CD14-positive monocyte (primary cell): ENCODE measurements at regions not wholly inside any gene's neighbourhood (a gene's known extent, or its start where the extent isn't known, plus 50 kb on each side); places are given as distances from the start of the nearest gene placed in this dataset. TPM values are rescaled to one million over a fixed set of nuclear protein-coding genes. Genes with fewer than 3 reads are reported as not detected.

ENCODE experiments used
- DNase-seq, 3 donors: peaks; one replicate each; pipeline ENCODE4 v3.0.0-alpha.2; 2011 to 2022
- H2AFZ ChIP-seq: 2 replicates; pipeline ENCODE4 v1.6.0; 2012; ENCODE audit warnings: mild to moderate bottlenecking, low read depth, low read length, inconsistent platforms; ENCODE audit not compliant: insufficient read depth, poor library complexity, severe bottlenecking
- H3K27ac ChIP-seq, 2 donors: 1 replicate in 1 of 2; 2 replicates in 1 of 2; pipeline ENCODE4 v1.5.1; 2012 to 2013; ENCODE audit warnings: low read length in 2 of 2, control low read depth in 1 of 2, inconsistent platforms in 1 of 2, low read depth in 1 of 2, mild to moderate bottlenecking in 1 of 2
- H3K27me3 ChIP-seq, 2 donors: one replicate each; pipeline versions ENCODE4 v1.6.0 to v1.6.1; 2011 to 2013; ENCODE audit warnings: low read length in 2 of 2; ENCODE audit not compliant: control insufficient read depth in 2 of 2, insufficient read depth in 2 of 2
- H3K36me3 ChIP-seq, 2 donors: replicated peaks in 1 of 2; 1 replicate in 1 of 2; 2 replicates in 1 of 2; pipeline versions ENCODE4 v1.5.1 to v1.6.1; 2012 to 2013; ENCODE audit warnings: low read length in 2 of 2, control low read depth in 1 of 2, inconsistent platforms in 1 of 2, mild to moderate bottlenecking in 1 of 2; ENCODE audit not compliant: insufficient read depth in 2 of 2, control insufficient read depth in 1 of 2
- H3K4me1 ChIP-seq, 2 donors: 1 replicate in 1 of 2; 2 replicates in 1 of 2; pipeline versions ENCODE4 v1.5.1 to v1.6.1; 2012 to 2013; ENCODE audit warnings: low read length in 2 of 2, control low read depth in 1 of 2, inconsistent platforms in 1 of 2, mild to moderate bottlenecking in 1 of 2, moderate library complexity in 1 of 2; ENCODE audit not compliant: insufficient read depth in 2 of 2, control insufficient read depth in 1 of 2
- H3K4me2 ChIP-seq: replicated peaks from 2 replicates; pipeline ENCODE3; 2012; ENCODE audit warnings: low read length, moderate library complexity, mild to moderate bottlenecking; ENCODE audit not compliant: poor library complexity, severe bottlenecking; ENCODE audit errors: extremely low read depth
- H3K4me3 ChIP-seq, 3 experiments: fragments of 200-600 bp in 1 of 3; sonication (generic) in 1 of 3; replicated peaks in 1 of 3; 1 replicate in 2 of 3; 2 replicates in 1 of 3; pipeline ENCODE4 v1.5.1; 2011 to 2013; ENCODE audit warnings: low read length in 3 of 3, mild to moderate bottlenecking in 3 of 3, control low read depth in 2 of 3, low read depth in 2 of 3, inconsistent platforms in 1 of 3, moderate library complexity in 1 of 3
- H3K79me2 ChIP-seq: 2 replicates; pipeline ENCODE4 v1.6.0; 2012; ENCODE audit warnings: mild to moderate bottlenecking, control low read depth, inconsistent platforms, low read length, moderate library complexity; ENCODE audit not compliant: insufficient read depth
- H3K9ac ChIP-seq: 2 replicates; pipeline ENCODE4 v1.6.0; 2017; ENCODE audit warnings: low read length, mild to moderate bottlenecking; ENCODE audit not compliant: insufficient read depth, poor library complexity, severe bottlenecking
- H3K9me3 ChIP-seq, 2 donors: replicated peaks in 1 of 2; 1 replicate in 1 of 2; 2 replicates in 1 of 2; pipeline versions ENCODE4 v1.5.1 to v1.6.1; 2012 to 2013; ENCODE audit warnings: low read length in 2 of 2, control low read depth in 1 of 2; ENCODE audit not compliant: control insufficient read depth in 1 of 2, insufficient read depth in 1 of 2
- H4K20me1 ChIP-seq: 2 replicates; pipeline ENCODE4 v1.6.0; 2012; ENCODE audit warnings: mild to moderate bottlenecking, low read length, control low read depth, moderate library complexity; ENCODE audit not compliant: insufficient read depth
- H3K27ac Mint-ChIP-seq, 7 donors: one replicate each; pipeline ENCODE4 v1.8.0; 2020; ENCODE audit warnings: mild to moderate bottlenecking in 7 of 7, mixed read lengths in 7 of 7, moderate library complexity in 6 of 7, inconsistent platforms in 2 of 7
- H3K27me3 Mint-ChIP-seq, 3 donors: one replicate each; pipeline ENCODE4 v1.8.0; 2021 to 2022; ENCODE audit warnings: low read depth in 3 of 3, mild to moderate bottlenecking in 3 of 3, mixed read lengths in 3 of 3, moderate library complexity in 3 of 3, inconsistent platforms in 1 of 3
- H3K36me3 Mint-ChIP-seq, 2 donors: one replicate each; pipeline ENCODE4 v1.8.0; 2020; ENCODE audit warnings: mixed read lengths in 2 of 2, inconsistent platforms in 1 of 2, mild to moderate bottlenecking in 1 of 2
- H3K4me1 Mint-ChIP-seq: one replicate; pipeline ENCODE4 v1.8.0; 2020; ENCODE audit warnings: mild to moderate bottlenecking, mixed read lengths
- H3K4me3 Mint-ChIP-seq, 2 donors: one replicate each; pipeline ENCODE4 v1.8.0; 2020; ENCODE audit warnings: mild to moderate bottlenecking in 2 of 2, mixed read lengths in 2 of 2, moderate library complexity in 1 of 2
- H3K9me3 Mint-ChIP-seq, 7 donors: one replicate each; pipeline ENCODE4 v1.8.0; 2020 to 2022; ENCODE audit warnings: mixed read lengths in 7 of 7, mild to moderate bottlenecking in 6 of 7, moderate library complexity in 6 of 7, inconsistent platforms in 2 of 7
- CTCF ChIP-seq: fragments of 200-600 bp; IDR thresholded peaks from one replicate; pipeline ENCODE4 v1.8.0; 2022; ENCODE audit warnings: antibody characterized with exemption, mild to moderate bottlenecking
- WGBS: methylation state at CpG from one replicate; pipeline ENCODE4 v1.1.5; 2013; ENCODE audit warnings: missing lambda C conversion rate; ENCODE audit not compliant: insufficient coverage; 5-methylcytosine and 5-hydroxymethylcytosine counted together
- intact Hi-C, 2 donors: fragments of 100-400 bp; cut with micrococcal nuclease; formaldehyde crosslinking; loops; one replicate each; pipeline versions ENCODE4 v1.15.0 to v1.15.1; 2023
- small RNA-seq: library from RNA; depleted of rRNA; stranded (forward); fragments of <200 nt; gene quantifications from one replicate; pipeline ENCODE3, GENCODE V24; 2012; ENCODE audit warnings: low read depth; ENCODE audit not compliant: insufficient read length

DNA sequence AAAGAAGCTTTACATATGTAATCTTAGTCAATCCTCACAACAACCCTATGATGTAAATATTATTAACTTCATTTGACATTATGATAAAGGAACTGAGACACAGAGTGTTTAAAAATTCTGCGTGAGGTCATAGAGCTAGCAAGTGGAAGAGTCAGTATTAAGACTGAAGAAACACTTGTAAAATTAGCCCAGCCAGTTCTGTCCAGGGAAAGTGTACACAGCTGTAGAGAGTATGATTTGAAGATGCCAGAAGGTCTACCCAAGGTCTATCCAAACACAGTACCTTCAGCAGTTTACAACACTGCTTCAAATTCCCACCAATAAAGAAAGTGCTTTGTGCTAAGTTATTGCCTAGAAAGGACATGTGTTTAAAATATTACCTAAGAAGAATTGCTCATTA, 51.7 kb upstream of the ITPRID2 start:
- Histone ChIP-seq H3K4me1 (no peaks in the 10 kb centered on the region), H3K4me3 (no peak overlapping the region), H3K27me3 (no peaks in the 10 kb centered on the region), H3K36me3 (no peaks in the 10 kb centered on the region), H3K79me2 (no peaks in the 10 kb centered on the region), H2AFZ (no peak overlapping the region), H3K27ac (no peak overlapping the region), H3K4me2 (no peak overlapping the region), H4K20me1 (no peaks in the 10 kb centered on the region), H3K9me3 (no peaks in the 10 kb centered on the region), H3K9ac (no peak overlapping the region)
- Mint-ChIP-seq H3K9me3 (no peaks in the 10 kb centered on the region), H3K4me3 (no peak overlapping the region), H3K4me1 (no peaks in the 10 kb centered on the region), H3K27ac (no peak overlapping the region), H3K36me3 (no peaks in the 10 kb centered on the region), H3K27me3 (no peaks in the 10 kb centered on the region)
- intact Hi-C loops = loop anchor here in 1 of 2 donors (10.0 kb wide), 1 partner anchor 55 kb away; the partner anchor contains the start of gene ITPRID2
- TF ChIP-seq CTCF = no peak
- DNase-seq = no peak
- no CpG with 5 or more reads among the region's 1 CpG for WGBS

DNA sequence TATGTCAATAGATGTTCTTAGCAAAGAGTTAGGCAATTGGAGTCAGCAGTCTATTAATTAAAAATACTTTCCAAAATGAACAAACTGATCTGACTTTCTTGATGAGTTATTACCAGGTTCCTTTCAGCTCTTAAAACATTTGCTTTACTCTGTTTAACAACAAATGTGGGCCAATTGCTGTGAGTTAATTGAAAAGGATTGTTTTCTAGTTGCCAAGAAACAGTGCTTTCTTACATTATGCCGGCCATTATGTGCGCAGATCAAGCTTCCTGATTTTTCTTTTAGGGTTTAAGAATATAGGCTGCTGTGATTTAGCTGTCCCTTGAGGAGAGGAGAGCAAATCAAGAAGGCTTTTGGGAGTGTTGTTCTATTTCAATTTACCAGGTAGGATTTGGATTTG, 50.5 kb upstream of the ITPRID2 start:
- no peaks in the 10 kb centered on the region for H3K4me1 Mint-ChIP-seq
- Histone ChIP-seq H3K27ac (no peak overlapping the region), H3K4me3 (no peak overlapping the region), H3K9me3 (no peaks in the 10 kb centered on the region), H3K36me3 (no peaks in the 10 kb centered on the region), H2AFZ (no peak overlapping the region), H3K4me2 (no peak overlapping the region), H3K9ac (no peak overlapping the region), H3K79me2 (no peaks in the 10 kb centered on the region), H4K20me1 (no peaks in the 10 kb centered on the region), H3K4me1 (peaks cover 0 to 4% of the 10 kb centered on the region in 2 donors), H3K27me3 (no peaks in the 10 kb centered on the region)
- TF ChIP-seq CTCF = no peak
- WGBS = 100% methylated on average over 1 of the region's 2 CpGs
- H3K9me3 Mint-ChIP-seq = no peaks in the 10 kb centered on the region
- intact Hi-C loops = loop anchor here in 1 of 2 donors (10.0 kb wide), 1 partner anchor 54 kb away; the partner anchor contains the start of gene ITPRID2
- H3K27me3 Mint-ChIP-seq = no peaks in the 10 kb centered on the region
- H3K27ac Mint-ChIP-seq = no peak overlapping the region
- no peaks in the 10 kb centered on the region for H3K36me3 Mint-ChIP-seq
- no peak overlapping the region for H3K4me3 Mint-ChIP-seq
- no peak for DNase-seq

Small RNAs in the stretch of these regions (small RNA-seq; reads per million reads assigned to genes)
- not detected for gene RNU6ATAC19P
